ENCODE measurements at regions not wholly inside any gene's neighbourhood (a gene's known extent, or its start where the extent isn't known, plus 50 kb on each side); places are given as distances from the start of the nearest gene placed in this dataset.

DNA sequence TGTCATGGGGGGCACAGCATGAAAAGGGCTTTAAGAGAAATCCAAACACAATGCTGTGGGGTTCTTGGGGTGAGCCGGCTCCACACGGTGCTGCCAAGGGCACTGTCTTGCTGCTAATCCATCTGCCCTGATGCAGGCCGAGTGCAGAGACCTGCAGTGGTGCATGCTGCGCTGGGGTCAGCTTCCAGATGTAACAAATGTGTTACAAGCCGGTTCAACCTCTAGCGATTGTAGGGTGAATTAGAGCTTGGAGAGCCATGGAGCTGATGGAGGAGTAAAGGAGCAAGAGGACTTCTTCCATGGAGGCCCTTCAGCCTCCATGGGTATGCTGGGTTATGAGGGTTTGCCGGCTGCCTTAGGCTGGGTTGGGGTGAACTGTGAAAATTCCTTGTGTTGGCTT, 402.3 kb downstream of the TYW1 start:
- TF ChIP-seq, protein P1, sequence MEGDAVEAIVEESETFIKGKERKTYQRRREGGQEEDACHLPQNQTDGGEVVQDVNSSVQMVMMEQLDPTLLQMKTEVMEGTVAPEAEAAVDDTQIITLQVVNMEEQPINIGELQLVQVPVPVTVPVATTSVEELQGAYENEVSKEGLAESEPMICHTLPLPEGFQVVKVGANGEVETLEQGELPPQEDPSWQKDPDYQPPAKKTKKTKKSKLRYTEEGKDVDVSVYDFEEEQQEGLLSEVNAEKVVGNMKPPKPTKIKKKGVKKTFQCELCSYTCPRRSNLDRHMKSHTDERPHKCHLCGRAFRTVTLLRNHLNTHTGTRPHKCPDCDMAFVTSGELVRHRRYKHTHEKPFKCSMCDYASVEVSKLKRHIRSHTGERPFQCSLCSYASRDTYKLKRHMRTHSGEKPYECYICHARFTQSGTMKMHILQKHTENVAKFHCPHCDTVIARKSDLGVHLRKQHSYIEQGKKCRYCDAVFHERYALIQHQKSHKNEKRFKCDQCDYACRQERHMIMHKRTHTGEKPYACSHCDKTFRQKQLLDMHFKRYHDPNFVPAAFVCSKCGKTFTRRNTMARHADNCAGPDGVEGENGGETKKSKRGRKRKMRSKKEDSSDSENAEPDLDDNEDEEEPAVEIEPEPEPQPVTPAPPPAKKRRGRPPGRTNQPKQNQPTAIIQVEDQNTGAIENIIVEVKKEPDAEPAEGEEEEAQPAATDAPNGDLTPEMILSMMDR (conservative IDR thresholded peaks at IDR 0.05), result no peak
- TF ChIP-seq ZFX (IDR thresholded peaks at IDR 0.05), result no peak

All from C4-2B (cell line).